Forelimb muscle (tissue), 1 donor: ENCODE measurements at regions not wholly inside any gene's neighbourhood (a gene's known extent, or its start where the extent isn't known, plus 50 kb on each side); places are given as distances from the start of the nearest gene placed in this dataset.

Experiments used
- DNase-seq: peaks from one replicate; pipeline ENCODE4 v3.0.0-alpha.2; 2013; ENCODE audit warnings: low read depth

- DNase-seq, result no peak
Measured at GRCh38 chr13:57784633-57785032, 153.1 kb downstream of the PCDH17 start.

- DNase-seq, result no peak
Measured at GRCh38 chr13:57787058-57787791, 155.7 kb downstream of the PCDH17 start.

GRCh38 chr13:57799624-57800023 is 168.1 kb downstream of the PCDH17 start:
- DNase-seq, result no peak

GRCh38 chr13:57813651-57814050 is 182.1 kb downstream of the PCDH17 start:
- DNase-seq, result no peak

GRCh38 chr13:57815600-57815999 is 184.1 kb downstream of the PCDH17 start:
- no peak for DNase-seq

- no peak for DNase-seq
Measured at GRCh38 chr13:57820924-57821323, 189.4 kb downstream of the PCDH17 start.

- no peak for DNase-seq
Measured at GRCh38 chr13:57823704-57824103, 192.2 kb downstream of the PCDH17 start.

GRCh38 chr13:57824121-57824520 is 192.6 kb downstream of the PCDH17 start:
- no peak for DNase-seq

- DNase-seq, result no peak
Measured at GRCh38 chr13:57825066-57825465, 193.5 kb downstream of the PCDH17 start.

GRCh38 chr13:57829496-57829895 is 198.0 kb downstream of the PCDH17 start:
- no peak for DNase-seq

GRCh38 chr13:57832187-57832586 is 200.6 kb downstream of the PCDH17 start:
- no peak for DNase-seq

GRCh38 chr13:57837801-57838200 is 206.3 kb downstream of the PCDH17 start:
- DNase-seq, result no peak

GRCh38 chr13:57843521-57843920 is 212.0 kb downstream of the PCDH17 start:
- DNase-seq, result no peak

GRCh38 chr13:57846600-57847173 is 215.1 kb downstream of the PCDH17 start:
- no peak for DNase-seq

GRCh38 chr13:57857945-57858344 is 226.4 kb downstream of the PCDH17 start:
- no peak for DNase-seq

- no peak for DNase-seq
Measured at GRCh38 chr13:57858376-57858775, 226.8 kb downstream of the PCDH17 start.

- DNase-seq, result no peak
Measured at GRCh38 chr13:57862879-57863278, 231.3 kb downstream of the PCDH17 start.

GRCh38 chr13:57865600-57866294 is 234.2 kb downstream of the PCDH17 start:
- DNase-seq, result no peak

- no peak for DNase-seq
Measured at GRCh38 chr13:57874530-57874929, 243.0 kb downstream of the PCDH17 start.

GRCh38 chr13:57877601-57878000 is 246.1 kb downstream of the PCDH17 start:
- no peak for DNase-seq

- no peak for DNase-seq
Measured at GRCh38 chr13:57878291-57878690, 246.7 kb downstream of the PCDH17 start.

GRCh38 chr13:57897225-57897624 is 265.7 kb downstream of the PCDH17 start:
- DNase-seq, result no peak

GRCh38 chr13:57899096-57899495 is 267.6 kb downstream of the PCDH17 start:
- no peak for DNase-seq
